ENCODE measurements at regions not wholly inside any gene's neighbourhood (a gene's known extent, or its start where the extent isn't known, plus 50 kb on each side); places are given as distances from the start of the nearest gene placed in this dataset.

- Histone ChIP-seq H3K27me3 (ENCODE audit: low read depth, low read length) (no peaks in the 10 kb centered on the region), H2AFZ (ENCODE audit: low read depth, low read length) (0 out of 2 replicates have a peak overlapping the region, but pooled peaks have one; percentile 60), H3K4me3 (ENCODE audit: low read length) (peak overlapping the region; percentile 29; the same call in 1 of the 2 replicates), H3K36me3 (replicated peaks; ENCODE audit: low read depth, low read length) (no peaks in the 10 kb centered on the region), H3K27ac (ENCODE audit: low read length) (no peak overlapping the region), H3K4me1 (ENCODE audit: low read length) (peaks cover 16% of the 10 kb centered on the region), H3K9ac (ENCODE audit: low read length) (no peak overlapping the region), H4K20me1 (ENCODE audit: insufficient read depth, low read length) (no peaks in the 10 kb centered on the region), H3K9me3 (ENCODE audit: insufficient read depth, low read length) (no peaks in the 10 kb centered on the region), H3K4me2 (ENCODE audit: low read length) (peak overlapping the region; percentile 47), H3K79me2 (ENCODE audit: low read length) (no peaks in the 10 kb centered on the region)
- TF ChIP-seq EZH2phosphoT487 (IDR thresholded peaks at IDR 0.05; ENCODE audit: low read depth) (no peak), CTCF (IDR thresholded peaks at IDR 0.05; ENCODE audit: low read depth, low read length) (no peak)
Observed at GRCh38 chr10:34907743-34908430, 92.8 kb upstream of the PARD3 start.

- H3K9ac ChIP-seq (ENCODE audit: low read length) = no peak overlapping the region
- H4K20me1 ChIP-seq (ENCODE audit: insufficient read depth, low read length) = no peaks in the 10 kb centered on the region
- no peak overlapping the region for H3K27ac ChIP-seq (ENCODE audit: low read length)
- no peak overlapping the region for H3K4me3 ChIP-seq (ENCODE audit: low read length)
- TF ChIP-seq EZH2phosphoT487 (IDR thresholded peaks at IDR 0.05; ENCODE audit: low read depth) (no peak), CTCF (IDR thresholded peaks at IDR 0.05; ENCODE audit: low read depth, low read length) (no peak)
- no peaks in the 10 kb centered on the region for H3K79me2 ChIP-seq (ENCODE audit: low read length)
- no peaks in the 10 kb centered on the region for H3K9me3 ChIP-seq (ENCODE audit: insufficient read depth, low read length)
- H3K36me3 ChIP-seq (replicated peaks; ENCODE audit: low read depth, low read length) = no peaks in the 10 kb centered on the region
- H3K27me3 ChIP-seq (ENCODE audit: low read depth, low read length) = no peaks in the 10 kb centered on the region
- peaks cover 16% of the 10 kb centered on the region for H3K4me1 ChIP-seq (ENCODE audit: low read length)
- H3K4me2 ChIP-seq (ENCODE audit: low read length) = no peak overlapping the region
- no peak overlapping the region for H2AFZ ChIP-seq (ENCODE audit: low read depth, low read length)
Observed at GRCh38 chr10:34906067-34906965, 91.2 kb upstream of the PARD3 start.

- H4K20me1 ChIP-seq (ENCODE audit: insufficient read depth, low read length) = no peaks in the 10 kb centered on the region
- H3K9ac ChIP-seq (ENCODE audit: low read length) = no peak overlapping the region
- no peak overlapping the region for H3K27ac ChIP-seq (ENCODE audit: low read length)
- no peak overlapping the region for H2AFZ ChIP-seq (ENCODE audit: low read depth, low read length)
- H3K36me3 ChIP-seq (replicated peaks; ENCODE audit: low read depth, low read length) = no peaks in the 10 kb centered on the region
- no peaks in the 10 kb centered on the region for H3K27me3 ChIP-seq (ENCODE audit: low read depth, low read length)
- peaks cover 16% of the 10 kb centered on the region for H3K4me1 ChIP-seq (ENCODE audit: low read length)
- H3K4me3 ChIP-seq (ENCODE audit: low read length) = no peak overlapping the region
- no peaks in the 10 kb centered on the region for H3K9me3 ChIP-seq (ENCODE audit: insufficient read depth, low read length)
- no peak for TF ChIP-seq CTCF (IDR thresholded peaks at IDR 0.05; ENCODE audit: low read depth, low read length)
- H3K79me2 ChIP-seq (ENCODE audit: low read length) = no peaks in the 10 kb centered on the region
- no peak overlapping the region for H3K4me2 ChIP-seq (ENCODE audit: low read length)
Observed at GRCh38 chr10:34905200-34905927, 90.3 kb upstream of the PARD3 start.

GRCh38 chr10:34904191-34904590 lies 89.1 kb upstream of the PARD3 start:
- TF ChIP-seq CTCF (IDR thresholded peaks at IDR 0.05; ENCODE audit: low read depth, low read length) (no peak), EZH2phosphoT487 (IDR thresholded peaks at IDR 0.05; ENCODE audit: low read depth) (no peak)
- Histone ChIP-seq H3K27ac (ENCODE audit: low read length) (no peak overlapping the region), H3K4me1 (ENCODE audit: low read length) (peaks cover 16% of the 10 kb centered on the region), H2AFZ (ENCODE audit: low read depth, low read length) (no peak overlapping the region), H3K4me2 (ENCODE audit: low read length) (no peak overlapping the region), H3K9ac (ENCODE audit: low read length) (no peak overlapping the region), H3K79me2 (ENCODE audit: low read length) (no peaks in the 10 kb centered on the region), H4K20me1 (ENCODE audit: insufficient read depth, low read length) (no peaks in the 10 kb centered on the region), H3K4me3 (ENCODE audit: low read length) (no peak overlapping the region), H3K36me3 (replicated peaks; ENCODE audit: low read depth, low read length) (no peaks in the 10 kb centered on the region), H3K27me3 (ENCODE audit: low read depth, low read length) (no peaks in the 10 kb centered on the region), H3K9me3 (ENCODE audit: insufficient read depth, low read length) (no peaks in the 10 kb centered on the region)
